HG02840 (cell line): ENCODE measurements at regions not wholly inside any gene's neighbourhood (a gene's known extent, or its start where the extent isn't known, plus 50 kb on each side); places are given as distances from the start of the nearest gene placed in this dataset.

Experiments used
- ATAC-seq: cut with Tn5 transposase; IDR thresholded peaks from one replicate; pipeline ENCODE4 v1.9.1; 2021; ENCODE audit warnings: mild to moderate bottlenecking, moderate library complexity, moderate number of reproducible peaks; ENCODE audit not compliant: unreplicated experiment, low FRiP score

DNA sequence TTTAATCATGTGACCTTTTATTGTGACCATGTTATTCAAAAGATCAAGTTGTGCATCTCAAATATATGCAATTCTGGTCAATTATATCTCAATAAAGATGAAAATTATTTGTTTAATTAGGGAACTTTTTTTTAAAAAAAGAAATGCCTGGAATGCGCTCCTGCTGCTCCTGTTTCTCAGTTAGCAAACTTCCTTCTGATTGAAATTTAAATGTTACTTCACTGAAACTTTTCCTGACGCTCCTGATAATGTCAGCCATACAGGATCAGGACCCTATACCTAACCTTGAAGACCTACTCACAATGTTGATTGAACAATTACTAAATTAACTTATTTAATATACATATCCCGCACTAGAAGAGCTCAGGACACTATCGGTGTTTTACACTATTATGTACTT, 190.4 kb downstream of the MACC1 start:
- ATAC-seq, result no peak

DNA sequence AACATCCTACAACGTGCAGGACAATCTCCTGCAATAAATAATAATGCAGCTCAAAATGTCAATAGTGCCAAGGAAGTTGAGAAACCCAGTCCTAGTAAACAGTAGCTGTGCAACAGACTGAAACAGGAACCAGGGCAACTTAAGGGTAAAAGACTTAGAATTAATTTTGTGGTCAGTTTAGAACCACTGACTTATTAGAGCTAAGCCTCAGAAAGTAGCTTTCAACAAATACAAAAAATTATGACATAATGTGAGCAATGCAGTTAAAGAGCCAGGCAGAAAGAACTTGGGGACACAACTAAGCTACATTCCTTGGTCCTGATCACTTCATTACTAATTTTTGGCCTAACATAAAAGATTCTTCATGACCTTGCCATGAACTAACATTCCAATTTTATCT, 195.4 kb downstream of the MACC1 start:
- ATAC-seq, result peak; percentile 66

- no peak for ATAC-seq
These were observed 196.1 kb downstream of the MACC1 start for GRCh38 chr7:20021066-20021465.

DNA sequence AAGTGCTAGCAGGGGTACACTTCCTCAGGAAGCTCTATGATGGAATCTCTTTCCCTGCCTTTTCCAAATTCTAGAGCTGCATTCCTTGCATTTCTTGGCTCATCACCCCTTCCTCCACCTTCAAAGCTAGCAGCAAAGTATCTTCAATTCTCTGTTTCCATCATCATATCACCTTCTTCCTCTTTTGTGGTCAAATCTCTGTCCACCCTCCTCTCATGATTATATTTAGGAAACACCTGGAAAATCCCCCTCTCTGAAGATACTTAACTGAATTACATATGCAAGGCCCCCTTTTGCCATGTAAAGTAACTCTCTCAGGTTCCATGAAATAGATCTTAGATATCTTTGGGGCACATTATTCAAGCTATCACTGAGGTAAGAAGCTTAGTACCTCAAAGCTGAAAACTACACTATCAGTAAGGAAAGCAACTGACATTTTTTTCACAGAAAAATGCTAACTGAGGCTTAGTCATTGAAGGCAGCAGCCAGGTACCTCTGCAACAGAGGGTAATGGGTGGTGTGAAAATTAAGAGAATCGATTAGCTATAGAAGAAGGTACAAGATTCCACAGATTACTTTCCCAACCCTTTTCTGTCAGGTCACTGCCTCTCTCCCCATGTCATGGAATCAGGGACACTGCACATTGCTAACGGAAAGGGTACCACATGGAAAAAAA, 197.3 kb downstream of the MACC1 start:
- peak; percentile 68 for ATAC-seq

- ATAC-seq, result no peak
These were observed 200.5 kb downstream of the MACC1 start for GRCh38 chr7:20016669-20017068.

- ATAC-seq, result no peak
These were observed 203.6 kb downstream of the MACC1 start for GRCh38 chr7:20013536-20013935.

DNA sequence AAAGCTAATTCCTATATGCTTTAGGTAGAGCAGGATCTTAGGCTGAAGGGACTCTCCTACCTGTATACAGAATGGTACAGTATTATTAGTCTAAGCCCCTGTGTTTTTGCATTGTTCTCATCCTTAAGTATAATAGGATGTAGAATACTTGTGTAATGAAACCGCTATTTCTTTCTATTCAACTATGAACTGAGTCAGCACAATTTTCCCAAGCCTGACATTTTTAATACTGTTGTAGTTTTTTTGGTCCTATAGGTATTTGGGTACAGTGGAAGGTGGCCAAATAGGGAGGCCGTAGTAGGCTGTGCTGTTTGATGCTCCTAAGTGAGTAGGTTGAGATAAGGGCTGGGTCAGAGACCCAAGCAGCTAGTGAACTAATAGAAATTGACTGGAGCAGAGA, 205.1 kb downstream of the MACC1 start:
- ATAC-seq, result no peak

DNA sequence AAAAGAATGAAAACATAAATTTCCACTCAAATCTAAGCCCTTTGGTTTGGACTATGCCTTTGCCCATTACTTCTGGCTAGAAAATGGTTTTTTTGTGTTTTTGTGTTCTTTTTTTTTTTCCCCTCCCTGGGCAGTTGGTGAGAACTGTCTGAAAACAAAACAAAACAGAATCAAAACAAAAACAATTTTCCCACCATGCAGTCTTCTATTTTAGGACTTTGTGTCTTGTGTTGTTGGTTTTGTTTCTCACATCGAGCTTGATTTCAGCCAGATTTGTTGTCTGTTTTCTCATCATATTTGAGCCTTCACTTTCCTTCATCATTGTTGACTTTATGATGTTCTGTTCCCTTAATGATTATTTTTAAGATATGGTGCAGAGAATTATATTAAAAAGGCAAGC, 206.3 kb downstream of the MACC1 start:
- no peak for ATAC-seq

DNA sequence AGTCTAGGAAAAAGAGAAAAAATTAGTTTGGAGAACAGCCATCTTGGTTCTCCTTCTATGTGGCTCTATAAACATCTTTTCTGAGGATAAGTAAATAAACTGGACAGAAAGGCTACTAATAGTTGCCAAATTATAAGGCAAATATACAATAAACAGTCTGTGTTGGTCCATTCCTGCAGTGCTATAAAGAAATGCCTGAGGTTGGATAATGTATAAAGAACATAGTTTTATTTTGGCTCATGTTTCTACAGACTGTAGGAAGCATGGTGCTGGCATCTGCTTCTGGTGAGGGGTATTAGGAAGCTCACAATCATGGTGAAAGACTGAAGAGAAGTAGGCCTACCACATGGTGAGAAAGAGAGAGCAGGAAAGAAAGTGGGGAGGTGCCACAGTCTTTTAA, 209.7 kb downstream of the MACC1 start:
- no peak for ATAC-seq

GRCh38 chr7:20005081-20005480, 212.1 kb downstream of the MACC1 start:
- no peak for ATAC-seq

DNA sequence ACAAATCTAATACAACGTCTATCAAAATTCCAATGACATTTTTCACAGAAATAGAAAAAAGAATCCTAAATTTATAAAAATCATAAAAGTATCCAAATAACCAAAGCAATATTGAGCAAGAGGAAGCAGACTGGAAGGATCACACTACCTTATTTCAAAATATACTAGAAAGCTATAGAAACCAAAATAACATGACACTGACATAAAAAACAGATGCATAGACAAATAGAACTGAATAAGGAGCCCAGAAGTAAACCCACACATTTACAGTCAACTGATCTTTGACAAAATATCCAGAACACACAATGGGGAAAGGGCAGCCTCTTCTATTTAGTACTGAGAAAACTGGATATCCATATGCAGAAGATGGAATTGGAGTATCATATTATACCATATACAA, 217.5 kb downstream of the MACC1 start:
- ATAC-seq, result no peak

GRCh38 chr7:19991936-19992335, 218.5 kb upstream of the TMEM196 start:
- no peak for ATAC-seq

- no peak for ATAC-seq
These were observed 216.5 kb upstream of the TMEM196 start for GRCh38 chr7:19989906-19990305.

GRCh38 chr7:19988860-19989259, 215.4 kb upstream of the TMEM196 start:
- no peak for ATAC-seq

GRCh38 chr7:19984231-19984632, 210.8 kb upstream of the TMEM196 start:
- no peak for ATAC-seq

DNA sequence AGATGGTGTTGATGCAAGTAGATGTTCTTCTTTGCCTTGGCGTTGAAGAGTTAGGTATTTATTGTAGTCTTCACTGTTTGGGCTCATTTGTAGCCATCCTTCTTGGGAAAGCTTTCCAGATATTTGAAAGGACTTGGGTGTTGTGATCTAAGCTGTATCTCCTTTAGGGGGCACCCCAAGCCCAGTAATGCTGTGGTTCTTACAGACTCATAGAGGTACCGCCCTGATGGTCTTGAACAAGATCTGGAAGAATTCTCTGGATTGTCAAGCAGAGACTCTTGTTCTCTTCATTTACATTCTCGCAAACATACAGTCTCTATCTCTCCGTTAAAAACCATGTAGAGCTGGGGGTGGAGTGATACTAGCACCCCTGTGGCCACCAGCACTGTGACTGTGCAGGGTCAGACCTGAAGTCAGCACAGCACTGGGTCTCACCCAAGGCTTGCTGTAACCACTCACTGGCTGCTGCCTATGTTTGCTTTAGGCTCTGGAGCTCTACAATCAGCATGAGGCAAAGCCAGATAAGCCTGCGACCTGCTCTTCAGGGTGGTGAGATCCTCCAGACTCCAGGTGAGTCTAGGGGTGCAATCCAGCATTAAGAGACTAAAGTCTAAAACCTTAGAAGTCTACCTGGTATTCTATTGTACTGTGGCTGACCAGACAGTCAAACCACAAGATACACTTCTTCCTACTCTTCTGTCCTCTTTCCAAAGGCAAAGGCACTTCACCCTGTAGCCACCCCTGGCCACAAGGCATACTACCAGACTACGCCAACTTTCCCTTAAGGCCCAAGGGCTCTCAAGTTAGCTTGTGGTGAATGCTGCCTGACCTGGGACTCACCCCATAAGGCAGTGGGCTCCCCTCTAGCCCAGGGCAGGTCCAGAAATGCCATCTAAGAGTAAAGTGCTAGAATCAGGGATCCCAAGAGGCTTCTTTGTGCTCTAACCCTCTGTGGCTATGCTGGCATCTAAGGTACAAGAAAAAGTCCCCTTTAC, 209.7 kb upstream of the TMEM196 start:
- ATAC-seq, result no peak

GRCh38 chr7:19973581-19973980, 200.2 kb upstream of the TMEM196 start:
- no peak for ATAC-seq

- ATAC-seq, result no peak
These were observed 199.5 kb upstream of the TMEM196 start for GRCh38 chr7:19972876-19973275.

DNA sequence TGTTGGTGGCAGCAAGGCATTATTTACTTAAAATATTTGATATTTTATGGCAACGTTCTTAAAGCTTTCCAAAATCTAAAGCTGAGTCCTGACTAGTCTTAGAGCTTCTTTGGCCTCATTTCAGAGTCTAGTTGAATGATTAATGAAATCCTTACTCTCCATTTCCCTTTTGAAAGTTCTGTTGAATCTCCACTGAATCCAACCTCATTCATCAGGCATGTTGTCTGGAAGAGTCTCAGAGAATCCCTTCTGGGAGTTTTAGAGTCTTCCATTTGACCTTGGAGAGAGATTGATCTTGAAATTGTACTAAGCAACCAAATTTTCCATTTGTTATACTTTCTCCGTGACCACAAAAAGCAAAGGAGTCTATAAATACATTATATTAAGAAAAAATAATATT, 198.5 kb upstream of the TMEM196 start:
- ATAC-seq, result no peak

DNA sequence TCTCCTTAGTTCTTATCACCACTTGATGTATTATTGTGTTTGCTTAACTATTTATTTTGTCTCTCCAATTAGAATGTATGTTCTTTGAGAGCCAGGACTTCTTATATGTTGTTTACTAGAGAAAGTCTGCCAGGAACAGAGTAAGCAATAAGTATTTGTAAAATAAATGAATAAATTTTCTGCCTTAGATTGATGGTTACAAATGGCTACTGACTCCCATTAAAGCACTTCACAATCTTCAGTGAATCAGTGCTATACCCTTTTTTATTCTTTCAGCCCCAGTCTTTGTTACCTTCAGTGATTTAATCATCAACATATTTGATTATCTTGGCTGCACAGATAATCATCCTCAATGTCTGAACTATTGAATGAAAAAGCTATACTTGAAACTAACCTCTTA, 197.1 kb upstream of the TMEM196 start:
- no peak for ATAC-seq

- no peak for ATAC-seq
These were observed 196.6 kb upstream of the TMEM196 start for GRCh38 chr7:19969859-19970493.
